IgD-negative memory B cell (primary cell): ENCODE measurements at regions not wholly inside any gene's neighbourhood (a gene's known extent, or its start where the extent isn't known, plus 50 kb on each side); places are given as distances from the start of the nearest gene placed in this dataset.
A peak's percentile ranks its signal among the peaks of the same experiment; 100 is the strongest.
"Not testable (repeated sequence)": the region's sequence is repeated elsewhere in the genome, so short reads cannot be mapped to it uniquely, and the experiment has no call there.

Experiments used
- H3K27ac Mint-ChIP-seq, 3 donors: one replicate each; pipeline ENCODE4 v1.8.0; 2020 to 2022; ENCODE audit warnings: mild to moderate bottlenecking in 3 of 3, mixed read lengths in 3 of 3, moderate library complexity in 1 of 3
- H3K27me3 Mint-ChIP-seq: one replicate; pipeline ENCODE4 v1.8.0; 2021; ENCODE audit warnings: mixed read lengths
- H3K36me3 Mint-ChIP-seq: one replicate; pipeline ENCODE4 v1.8.0; 2020; ENCODE audit warnings: mild to moderate bottlenecking, mixed read lengths
- H3K4me1 Mint-ChIP-seq, 3 donors: one replicate each; pipeline ENCODE4 v1.8.0; 2020 to 2022; ENCODE audit warnings: mixed read lengths in 3 of 3, mild to moderate bottlenecking in 1 of 3
- H3K4me3 Mint-ChIP-seq, 4 donors: one replicate each; pipeline ENCODE4 v1.8.0; 2020 to 2022; ENCODE audit warnings: mild to moderate bottlenecking in 4 of 4, mixed read lengths in 4 of 4, moderate library complexity in 3 of 4
- H3K9me3 Mint-ChIP-seq, 3 donors: one replicate each; pipeline ENCODE4 v1.8.0; 2020 to 2021; ENCODE audit warnings: mixed read lengths in 3 of 3, mild to moderate bottlenecking in 1 of 3

- Mint-ChIP-seq H3K36me3 (peaks cover 4% of the 10 kb centered on the region), H3K27me3 (peaks cover 13% of the 10 kb centered on the region), H3K4me3 (no peak overlapping the region), H3K4me1 (no peaks in the 10 kb centered on the region), H3K27ac (no peak overlapping the region), H3K9me3 (no peaks in the 10 kb centered on the region)
Observed at GRCh38 chr2:100704711-100705110, 115.2 kb upstream of the NPAS2 start.

GRCh38 chr2:100707016-100707947, 112.7 kb upstream of the NPAS2 start:
- H3K9me3 Mint-ChIP-seq = no peaks in the 10 kb centered on the region
- H3K4me1 Mint-ChIP-seq = no peaks in the 10 kb centered on the region

GRCh38 chr2:100708333-100708732, 111.6 kb upstream of the NPAS2 start:
- Mint-ChIP-seq H3K36me3 (no peaks in the 10 kb centered on the region), H3K27me3 (peaks cover 11% of the 10 kb centered on the region)

More at GRCh38 chr2:100707016-100707947, 112.7 kb upstream of the NPAS2 start:
- H3K27ac Mint-ChIP-seq = peak overlapping the region in 1 of 3 donors; percentile 28
- H3K4me3 Mint-ChIP-seq = no peak overlapping the region
- H3K36me3 Mint-ChIP-seq = no peaks in the 10 kb centered on the region
- peaks cover 11% of the 10 kb centered on the region for H3K27me3 Mint-ChIP-seq

GRCh38 chr2:100713106-100713505, 106.8 kb upstream of the NPAS2 start:
- H3K4me3 Mint-ChIP-seq = no peak overlapping the region
- no peaks in the 10 kb centered on the region for H3K27me3 Mint-ChIP-seq
- no peak overlapping the region for H3K27ac Mint-ChIP-seq

More at GRCh38 chr2:100708333-100708732, 111.6 kb upstream of the NPAS2 start:
- no peaks in the 10 kb centered on the region for H3K9me3 Mint-ChIP-seq
- H3K4me3 Mint-ChIP-seq = no peak overlapping the region
- H3K27ac Mint-ChIP-seq = peak overlapping the region in 1 of 3 donors; percentile 75
- no peaks in the 10 kb centered on the region for H3K4me1 Mint-ChIP-seq

GRCh38 chr2:100714396-100715010, 105.4 kb upstream of the NPAS2 start:
- H3K4me1 Mint-ChIP-seq, H3K36me3 Mint-ChIP-seq, H3K27ac Mint-ChIP-seq, H3K9me3 Mint-ChIP-seq, H3K4me3 Mint-ChIP-seq, H3K27me3 Mint-ChIP-seq: not testable (repeated sequence)

More at GRCh38 chr2:100713106-100713505, 106.8 kb upstream of the NPAS2 start:
- Mint-ChIP-seq H3K4me1 (no peaks in the 10 kb centered on the region), H3K9me3 (no peaks in the 10 kb centered on the region), H3K36me3 (no peaks in the 10 kb centered on the region)

GRCh38 chr2:100715861-100716260, 104.1 kb upstream of the NPAS2 start:
- H3K4me1 Mint-ChIP-seq, H3K9me3 Mint-ChIP-seq, H3K27ac Mint-ChIP-seq, H3K36me3 Mint-ChIP-seq, H3K27me3 Mint-ChIP-seq, H3K4me3 Mint-ChIP-seq: not testable (repeated sequence)

- Mint-ChIP-seq H3K36me3 (no peaks in the 10 kb centered on the region), H3K27me3 (peaks cover 3% of the 10 kb centered on the region), H3K9me3 (no peaks in the 10 kb centered on the region), H3K4me1 (no peaks in the 10 kb centered on the region), H3K27ac (no peak overlapping the region), H3K4me3 (no peak overlapping the region)
Observed at GRCh38 chr2:100716581-100716980, 103.4 kb upstream of the NPAS2 start.

GRCh38 chr2:100718065-100718629, 101.8 kb upstream of the NPAS2 start:
- no peaks in the 10 kb centered on the region for H3K4me1 Mint-ChIP-seq
- no peaks in the 10 kb centered on the region for H3K9me3 Mint-ChIP-seq
- H3K27me3 Mint-ChIP-seq = peaks cover 3% of the 10 kb centered on the region
- H3K27ac Mint-ChIP-seq = no peak overlapping the region
- H3K4me3 Mint-ChIP-seq = no peak overlapping the region
- no peaks in the 10 kb centered on the region for H3K36me3 Mint-ChIP-seq

GRCh38 chr2:100720445-100720844, 99.5 kb upstream of the NPAS2 start:
- no peak overlapping the region for H3K27ac Mint-ChIP-seq
- H3K4me1 Mint-ChIP-seq = no peaks in the 10 kb centered on the region
- no peak overlapping the region for H3K4me3 Mint-ChIP-seq
- no peaks in the 10 kb centered on the region for H3K36me3 Mint-ChIP-seq
- H3K9me3 Mint-ChIP-seq = no peaks in the 10 kb centered on the region
- H3K27me3 Mint-ChIP-seq = peaks cover 8% of the 10 kb centered on the region

- Mint-ChIP-seq H3K9me3 (no peaks in the 10 kb centered on the region), H3K36me3 (no peaks in the 10 kb centered on the region), H3K4me1 (no peaks in the 10 kb centered on the region), H3K4me3 (no peak overlapping the region), H3K27me3 (peaks cover 8% of the 10 kb centered on the region), H3K27ac (no peak overlapping the region)
Observed at GRCh38 chr2:100721693-100722092, 98.2 kb upstream of the NPAS2 start.

GRCh38 chr2:100722125-100722524, 97.8 kb upstream of the NPAS2 start:
- H3K9me3 Mint-ChIP-seq = no peaks in the 10 kb centered on the region
- no peak overlapping the region for H3K27ac Mint-ChIP-seq
- H3K27me3 Mint-ChIP-seq = peaks cover 8% of the 10 kb centered on the region
- H3K4me3 Mint-ChIP-seq = no peak overlapping the region
- no peaks in the 10 kb centered on the region for H3K36me3 Mint-ChIP-seq
- H3K4me1 Mint-ChIP-seq = no peaks in the 10 kb centered on the region

GRCh38 chr2:100726866-100727265, 93.1 kb upstream of the NPAS2 start:
- H3K36me3 Mint-ChIP-seq = peaks cover 4% of the 10 kb centered on the region
- no peak overlapping the region for H3K27ac Mint-ChIP-seq
- H3K9me3 Mint-ChIP-seq = peaks cover 1 to 10% (median 6%) of the 10 kb centered on the region in 3 donors
- H3K27me3 Mint-ChIP-seq = peaks cover 7% of the 10 kb centered on the region
- H3K4me1 Mint-ChIP-seq = no peaks in the 10 kb centered on the region
- H3K4me3 Mint-ChIP-seq = no peak overlapping the region

GRCh38 chr2:100730290-100730868, 89.6 kb upstream of the NPAS2 start:
- Mint-ChIP-seq H3K36me3 (peaks cover 5% of the 10 kb centered on the region), H3K27me3 (peaks cover 5% of the 10 kb centered on the region), H3K4me3 (no peak overlapping the region), H3K9me3 (peaks cover 1 to 10% (median 6%) of the 10 kb centered on the region in 3 donors), H3K4me1 (no peaks in the 10 kb centered on the region), H3K27ac (no peak overlapping the region)

- H3K27ac Mint-ChIP-seq = no peak overlapping the region
- H3K36me3 Mint-ChIP-seq = peaks cover 5% of the 10 kb centered on the region
- no peaks in the 10 kb centered on the region for H3K4me1 Mint-ChIP-seq
- peaks cover 11% of the 10 kb centered on the region for H3K27me3 Mint-ChIP-seq
- H3K9me3 Mint-ChIP-seq = peaks cover 1 to 10% (median 6%) of the 10 kb centered on the region in 3 donors
- H3K4me3 Mint-ChIP-seq = no peak overlapping the region
Observed at GRCh38 chr2:100731535-100731981, 88.4 kb upstream of the NPAS2 start.
